ENCODE measurements at regions not wholly inside any gene's neighbourhood (a gene's known extent, or its start where the extent isn't known, plus 50 kb on each side); places are given as distances from the start of the nearest gene placed in this dataset.

GRCh38 chr2:65918760-65919187 is 486.4 kb upstream of the SPRED2 start (continued):
- TF ChIP-seq ISL2 (CRISPR knock-in tag; IDR thresholded peaks at IDR 0.05) = peak; percentile 66
- no peak for TF ChIP-seq GMEB1 (CRISPR knock-in tag; IDR thresholded peaks at IDR 0.05; ENCODE audit: borderline replicate concordance)
- no peak for TF ChIP-seq ZNF275 (CRISPR knock-in tag; IDR thresholded peaks at IDR 0.05; ENCODE audit: borderline replicate concordance)
- TF ChIP-seq ZC3H4 (CRISPR knock-in tag; IDR thresholded peaks at IDR 0.05; ENCODE audit: borderline replicate concordance) = no peak
- no peak for TF ChIP-seq ZNF576 (CRISPR knock-in tag; IDR thresholded peaks at IDR 0.05)
- TF ChIP-seq MYC (CRISPR knock-in tag; IDR thresholded peaks at IDR 0.05; ENCODE audit: borderline replicate concordance) = no peak
- no peak for TF ChIP-seq ZNF790 (CRISPR knock-in tag; IDR thresholded peaks at IDR 0.05; ENCODE audit: borderline replicate concordance)
- no peak for TF ChIP-seq KDM1A (CRISPR knock-in tag; IDR thresholded peaks at IDR 0.05)
- TF ChIP-seq NFATC3 (CRISPR knock-in tag; IDR thresholded peaks at IDR 0.05) = no peak
- TF ChIP-seq DNMT1 (CRISPR knock-in tag; IDR thresholded peaks at IDR 0.05) = no peak
- peak; percentile 14; the same call in 1 of the 2 replicates for TF ChIP-seq ELF1 (CRISPR knock-in tag; IDR thresholded peaks at IDR 0.05)
- peak; percentile 93 for TF ChIP-seq NR2F6 (IDR thresholded peaks at IDR 0.05)
- TF ChIP-seq NR2F6 (CRISPR knock-in tag; IDR thresholded peaks at IDR 0.05) = peak; percentile 93
- peak; percentile 83 for TF ChIP-seq GATAD2A (CRISPR knock-in tag; IDR thresholded peaks at IDR 0.05)
- TF ChIP-seq, protein P1, sequence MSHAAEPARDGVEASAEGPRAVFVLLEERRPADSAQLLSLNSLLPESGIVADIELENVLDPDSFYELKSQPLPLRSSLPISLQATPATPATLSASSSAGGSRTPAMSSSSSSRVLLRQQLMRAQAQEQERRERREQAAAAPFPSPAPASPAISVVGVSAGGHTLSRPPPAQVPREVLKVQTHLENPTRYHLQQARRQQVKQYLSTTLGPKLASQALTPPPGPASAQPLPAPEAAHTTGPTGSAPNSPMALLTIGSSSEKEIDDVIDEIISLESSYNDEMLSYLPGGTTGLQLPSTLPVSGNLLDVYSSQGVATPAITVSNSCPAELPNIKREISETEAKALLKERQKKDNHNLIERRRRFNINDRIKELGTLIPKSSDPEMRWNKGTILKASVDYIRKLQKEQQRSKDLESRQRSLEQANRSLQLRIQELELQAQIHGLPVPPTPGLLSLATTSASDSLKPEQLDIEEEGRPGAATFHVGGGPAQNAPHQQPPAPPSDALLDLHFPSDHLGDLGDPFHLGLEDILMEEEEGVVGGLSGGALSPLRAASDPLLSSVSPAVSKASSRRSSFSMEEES (CRISPR knock-in tag; IDR thresholded peaks at IDR 0.05) = no peak
- no peak for TF ChIP-seq RARG (CRISPR knock-in tag; IDR thresholded peaks at IDR 0.05; ENCODE audit: low read depth)
- TF ChIP-seq, protein P2, sequence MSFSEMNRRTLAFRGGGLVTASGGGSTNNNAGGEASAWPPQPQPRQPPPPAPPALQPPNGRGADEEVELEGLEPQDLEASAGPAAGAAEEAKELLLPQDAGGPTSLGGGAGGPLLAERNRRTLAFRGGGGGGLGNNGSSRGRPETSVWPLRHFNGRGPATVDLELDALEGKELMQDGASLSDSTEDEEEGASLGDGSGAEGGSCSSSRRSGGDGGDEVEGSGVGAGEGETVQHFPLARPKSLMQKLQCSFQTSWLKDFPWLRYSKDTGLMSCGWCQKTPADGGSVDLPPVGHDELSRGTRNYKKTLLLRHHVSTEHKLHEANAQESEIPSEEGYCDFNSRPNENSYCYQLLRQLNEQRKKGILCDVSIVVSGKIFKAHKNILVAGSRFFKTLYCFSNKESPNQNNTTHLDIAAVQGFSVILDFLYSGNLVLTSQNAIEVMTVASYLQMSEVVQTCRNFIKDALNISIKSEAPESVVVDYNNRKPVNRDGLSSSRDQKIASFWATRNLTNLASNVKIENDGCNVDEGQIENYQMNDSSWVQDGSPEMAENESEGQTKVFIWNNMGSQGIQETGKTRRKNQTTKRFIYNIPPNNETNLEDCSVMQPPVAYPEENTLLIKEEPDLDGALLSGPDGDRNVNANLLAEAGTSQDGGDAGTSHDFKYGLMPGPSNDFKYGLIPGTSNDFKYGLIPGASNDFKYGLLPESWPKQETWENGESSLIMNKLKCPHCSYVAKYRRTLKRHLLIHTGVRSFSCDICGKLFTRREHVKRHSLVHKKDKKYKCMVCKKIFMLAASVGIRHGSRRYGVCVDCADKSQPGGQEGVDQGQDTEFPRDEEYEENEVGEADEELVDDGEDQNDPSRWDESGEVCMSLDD (CRISPR knock-in tag; IDR thresholded peaks at IDR 0.05; ENCODE audit: borderline replicate concordance) = no peak
- no peak for TF ChIP-seq AGO2 (optimal IDR thresholded peaks at IDR 0.05; ENCODE audit: low read depth, low read length)
- TF ChIP-seq PHF21A (CRISPR knock-in tag; IDR thresholded peaks at IDR 0.05) = peak; percentile 65; the same call in 1 of the 2 replicates
- TF ChIP-seq RBM22 (optimal IDR thresholded peaks at IDR 0.05; ENCODE audit: low read length) = no peak
- TF ChIP-seq ZFP1 (CRISPR knock-in tag; IDR thresholded peaks at IDR 0.05) = 0 out of 2 replicates have a peak, but pooled peaks have one; percentile 29
- no peak for TF ChIP-seq MAZ (IDR thresholded peaks at IDR 0.05; ENCODE audit: borderline replicate concordance, low read depth, low read length)
- TF ChIP-seq MAZ (CRISPR knock-in tag; IDR thresholded peaks at IDR 0.05; ENCODE audit: low read depth) = no peak
- TF ChIP-seq ZNF672 (CRISPR knock-in tag; IDR thresholded peaks at IDR 0.05) = no peak
- TF ChIP-seq AKAP8 (CRISPR knock-in tag; IDR thresholded peaks at IDR 0.05) = no peak
